BLaER1 treated with 17β-estradiol and CSF1 and Interleukin-3, amounts not matched to agents 10 nM and 100 nM (cell line): ENCODE measurements at regions not wholly inside any gene's neighbourhood (a gene's known extent, or its start where the extent isn't known, plus 50 kb on each side); places are given as distances from the start of the nearest gene placed in this dataset.
"Not testable (repeated sequence)": the region's sequence is repeated elsewhere in the genome, so short reads cannot be mapped to it uniquely, and the experiment has no call there.

ENCODE experiments used
- H3K27ac ChIP-seq, 11 experiments: shearing (Covaris generic); formaldehyde crosslinking; 2 replicates each; pipeline ENCODE4 v1.8.1; 2022
- H3K27me3 ChIP-seq, 11 experiments: shearing (Covaris generic); formaldehyde crosslinking; 2 replicates each; pipeline ENCODE4 v1.8.1; 2022
- H3K36me3 ChIP-seq, 11 experiments: shearing (Covaris generic); formaldehyde crosslinking; 2 replicates each; pipeline ENCODE4 v1.8.1; 2022
- H3K4me1 ChIP-seq, 10 experiments: shearing (Covaris generic); formaldehyde crosslinking; 2 replicates each; pipeline ENCODE4 v1.8.1; 2022
- H3K4me2 ChIP-seq, 11 experiments: shearing (Covaris generic); formaldehyde crosslinking; 2 replicates each; pipeline ENCODE4 v1.8.1; 2022
- H3K4me3 ChIP-seq, 10 experiments: shearing (Covaris generic); formaldehyde crosslinking; 2 replicates each; pipeline ENCODE4 v1.8.1; 2022
- H3K9ac ChIP-seq, 11 experiments: shearing (Covaris generic); formaldehyde crosslinking; 2 replicates each; pipeline ENCODE4 v1.8.1; 2022
- H3K9me3 ChIP-seq, 11 experiments: shearing (Covaris generic); formaldehyde crosslinking; replicated peaks in 1 of 11; 2 replicates each; pipeline ENCODE4 v1.8.1; 2022
- H4K20me1 ChIP-seq, 11 experiments: shearing (Covaris generic); formaldehyde crosslinking; 2 replicates each; pipeline ENCODE4 v1.8.1; 2022
- Cebpa-rat ChIP-seq, 11 experiments: shearing (Covaris generic); IDR thresholded peaks; 2 replicates each; pipeline ENCODE4 v1.8.1; 2022

- Histone ChIP-seq H3K4me1 (peaks cover 46 to 61% (median 53%) of the 10 kb centered on the region in 10 experiments), H3K27ac (peak overlapping the region; percentile 94 to 100 (median 99)), H3K36me3 (peaks cover 0 to 4% (median 0%) of the 10 kb centered on the region in 11 experiments; a peak in 4 of 22 replicates), H3K4me2 (peak overlapping the region; percentile 69 to 93 (median 85)), H3K9me3 (peaks cover 21 to 31% (median 26%) of the 10 kb centered on the region in 11 experiments), H3K4me3 (peak overlapping the region in 9 of 10 experiments; percentile 5 to 46 (median 34); a peak in 10 of 20 replicates), H3K9ac (peak overlapping the region; percentile 85 to 98 (median 91); a peak in 21 of 22 replicates), H3K27me3 (no peaks in the 10 kb centered on the region), H4K20me1 (no peaks in the 10 kb centered on the region)
- peak in 1 of 11 experiments; percentile 36; a peak in 1 of 22 replicates for TF ChIP-seq Cebpa-rat (IDR thresholded peaks at IDR 0.05)
Measured at GRCh38 chr5:163914910-163915309, 409.5 kb downstream of the MAT2B start.

DNA sequence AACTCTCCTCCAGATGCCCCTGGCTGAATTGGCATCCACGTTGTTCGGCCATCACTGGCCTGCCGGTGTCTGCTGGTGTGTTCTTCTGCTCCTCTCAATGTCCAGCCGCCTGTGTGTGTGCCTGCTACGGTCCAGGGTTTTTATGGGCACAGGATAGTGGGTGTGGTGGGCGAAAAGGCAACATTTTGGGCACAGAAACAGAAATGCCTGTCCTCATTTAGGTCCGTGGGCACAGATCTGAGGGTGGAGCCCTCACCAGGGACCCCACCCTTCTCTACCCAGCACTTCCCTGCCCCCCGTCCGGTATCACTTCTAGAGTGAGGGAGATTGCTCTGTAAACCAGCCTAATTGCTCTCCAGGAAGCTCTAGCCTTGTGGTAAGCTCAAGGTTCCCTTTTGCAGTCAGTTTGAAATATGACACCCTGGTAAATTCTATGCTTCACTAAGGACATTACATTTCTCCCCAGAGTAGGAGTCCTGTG, 410.1 kb downstream of the MAT2B start:
- peak overlapping the region; percentile 94 to 100 (median 99) for H3K27ac ChIP-seq
- H3K27me3 ChIP-seq: no peaks in the 10 kb centered on the region
- peak overlapping the region; percentile 85 to 98 (median 91) for H3K9ac ChIP-seq
- peaks cover 27 to 37% (median 32%) of the 10 kb centered on the region in 11 experiments for H3K9me3 ChIP-seq
- peak overlapping the region; percentile 27 to 46 (median 38); a peak in 13 of 20 replicates for H3K4me3 ChIP-seq
- no peaks in the 10 kb centered on the region for H4K20me1 ChIP-seq
- H3K36me3 ChIP-seq: peaks cover 0 to 10% (median 3%) of the 10 kb centered on the region in 11 experiments; a peak in 6 of 22 replicates
- peak overlapping the region; percentile 69 to 93 (median 85) for H3K4me2 ChIP-seq
- TF ChIP-seq Cebpa-rat (IDR thresholded peaks at IDR 0.05): peak in 2 of 11 experiments; percentile 10 to 12; a peak in 2 of 22 replicates
- H3K4me1 ChIP-seq: peaks cover 46 to 61% (median 53%) of the 10 kb centered on the region in 10 experiments

GRCh38 chr5:163916376-163916775, 411.0 kb downstream of the MAT2B start:
- peak overlapping the region; percentile 85 to 98 (median 91) for H3K9ac ChIP-seq
- H3K4me3 ChIP-seq: peak overlapping the region in 8 of 10 experiments; percentile 30 to 45 (median 40); a peak in 9 of 20 replicates
- peak overlapping the region; percentile 94 to 100 (median 99) for H3K27ac ChIP-seq

GRCh38 chr5:163916861-163917260, 411.4 kb downstream of the MAT2B start:
- peak overlapping the region in 6 of 10 experiments; percentile 1 to 38 (median 17); a peak in 5 of 20 replicates for H3K4me3 ChIP-seq
- peak overlapping the region; percentile 94 to 100 (median 99) for H3K27ac ChIP-seq
- H3K9ac ChIP-seq: peak overlapping the region; percentile 85 to 98 (median 91); a peak in 21 of 22 replicates
- peaks cover 41 to 49% (median 46%) of the 10 kb centered on the region in 11 experiments for H3K9me3 ChIP-seq
- H4K20me1 ChIP-seq: no peaks in the 10 kb centered on the region
- peaks cover 46 to 61% (median 53%) of the 10 kb centered on the region in 10 experiments for H3K4me1 ChIP-seq
- peak overlapping the region; percentile 69 to 93 (median 85) for H3K4me2 ChIP-seq
- TF ChIP-seq Cebpa-rat (IDR thresholded peaks at IDR 0.05): no peak
- H3K36me3 ChIP-seq: peaks cover 0 to 17% (median 3%) of the 10 kb centered on the region in 11 experiments; a peak in 8 of 22 replicates
- H3K27me3 ChIP-seq: no peaks in the 10 kb centered on the region

More at GRCh38 chr5:163916376-163916775, 411.0 kb downstream of the MAT2B start:
- Histone ChIP-seq H3K4me2 (peak overlapping the region; percentile 69 to 93 (median 85)), H4K20me1 (no peaks in the 10 kb centered on the region), H3K36me3 (peaks cover 0 to 14% (median 3%) of the 10 kb centered on the region in 11 experiments; a peak in 8 of 22 replicates), H3K4me1 (peaks cover 46 to 61% (median 53%) of the 10 kb centered on the region in 10 experiments), H3K27me3 (no peaks in the 10 kb centered on the region), H3K9me3 (peaks cover 36 to 45% (median 41%) of the 10 kb centered on the region in 11 experiments)
- TF ChIP-seq Cebpa-rat (IDR thresholded peaks at IDR 0.05): peak; percentile 69 to 96 (median 92); a peak in 20 of 22 replicates

DNA sequence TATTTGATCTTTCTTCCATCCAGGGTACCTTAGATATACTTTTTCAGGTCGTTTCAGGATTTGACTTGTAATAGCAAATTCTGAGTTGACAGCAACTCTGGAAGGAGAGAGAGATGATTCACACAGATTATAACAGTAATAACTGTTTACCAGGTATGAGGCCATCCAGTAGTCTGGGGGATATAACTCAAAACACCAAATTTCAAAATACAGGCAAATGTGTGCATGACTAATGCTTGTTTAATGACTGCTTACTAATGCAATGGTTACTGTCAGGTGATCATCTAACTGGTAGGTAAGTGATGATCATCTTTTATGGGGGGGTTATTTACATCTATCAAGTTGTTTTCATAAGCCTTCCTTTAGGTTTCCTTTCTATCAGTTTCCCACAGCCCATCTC, 412.3 kb downstream of the MAT2B start:
- peak overlapping the region in 1 of 10 experiments; percentile 0; a peak in 1 of 20 replicates for H3K4me3 ChIP-seq
- H3K4me1 ChIP-seq: peaks cover 46 to 60% (median 53%) of the 10 kb centered on the region in 10 experiments
- peaks cover 42 to 53% (median 48%) of the 10 kb centered on the region in 11 experiments for H3K9me3 ChIP-seq
- no peaks in the 10 kb centered on the region for H4K20me1 ChIP-seq
- H3K27ac ChIP-seq: peak overlapping the region; percentile 94 to 100 (median 99); a peak in 21 of 22 replicates
- no peak for TF ChIP-seq Cebpa-rat (IDR thresholded peaks at IDR 0.05)
- H3K36me3 ChIP-seq: peaks cover 0 to 17% (median 3%) of the 10 kb centered on the region in 11 experiments; a peak in 8 of 22 replicates
- peak overlapping the region in 10 of 11 experiments; percentile 85 to 98 (median 91); a peak in 19 of 22 replicates for H3K9ac ChIP-seq
- H3K27me3 ChIP-seq: no peaks in the 10 kb centered on the region
- H3K4me2 ChIP-seq: peak overlapping the region; percentile 69 to 93 (median 85)

DNA sequence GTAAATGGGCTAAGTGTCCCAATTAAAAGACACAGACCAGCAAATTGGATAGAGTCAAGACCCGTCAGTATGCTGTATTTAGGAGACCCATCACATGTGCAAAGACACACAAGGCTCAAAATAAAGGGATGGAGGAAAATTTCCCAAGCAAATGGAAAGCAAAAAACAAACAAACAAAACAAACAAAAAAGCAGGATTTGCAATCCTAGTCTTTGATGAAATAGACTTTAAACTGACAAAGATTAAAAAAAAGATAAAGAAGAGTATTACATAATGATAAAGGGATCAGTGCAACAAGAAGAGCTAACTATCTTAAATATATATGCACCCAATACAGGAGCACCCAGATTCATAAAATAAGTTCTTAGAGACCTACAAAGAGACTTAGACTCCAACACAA, 429.6 kb downstream of the MAT2B start:
- peaks cover 13 to 54% (median 24%) of the 10 kb centered on the region in 11 experiments; a peak in 20 of 22 replicates for H3K9me3 ChIP-seq
- not testable (repeated sequence) for H3K4me3 ChIP-seq, H3K36me3 ChIP-seq, H4K20me1 ChIP-seq, H3K9ac ChIP-seq, H3K4me2 ChIP-seq, H3K27ac ChIP-seq, H3K27me3 ChIP-seq
- H3K4me1 ChIP-seq: peaks cover 0 to 13% (median 7%) of the 10 kb centered on the region in 10 experiments; a peak in 11 of 20 replicates

GRCh38 chr5:163938595-163938994, 433.2 kb downstream of the MAT2B start:
- H3K4me2 ChIP-seq: peak overlapping the region in 5 of 11 experiments; percentile 33 to 65 (median 48); a peak in 8 of 22 replicates
- H3K9me3 ChIP-seq: peaks cover 0 to 48% (median 5%) of the 10 kb centered on the region in 11 experiments; a peak in 13 of 22 replicates
- no peak overlapping the region for H3K9ac ChIP-seq
- no peaks in the 10 kb centered on the region for H3K27me3 ChIP-seq
- no peak overlapping the region for H3K4me3 ChIP-seq
- H3K4me1 ChIP-seq: peaks cover 8 to 33% (median 16%) of the 10 kb centered on the region in 10 experiments; a peak in 18 of 20 replicates
- H3K27ac ChIP-seq: no peak overlapping the region
- no peaks in the 10 kb centered on the region for H3K36me3 ChIP-seq
- TF ChIP-seq Cebpa-rat (IDR thresholded peaks at IDR 0.05): peak in 10 of 11 experiments; percentile 24 to 72 (median 50); a peak in 9 of 22 replicates
- no peaks in the 10 kb centered on the region for H4K20me1 ChIP-seq

DNA sequence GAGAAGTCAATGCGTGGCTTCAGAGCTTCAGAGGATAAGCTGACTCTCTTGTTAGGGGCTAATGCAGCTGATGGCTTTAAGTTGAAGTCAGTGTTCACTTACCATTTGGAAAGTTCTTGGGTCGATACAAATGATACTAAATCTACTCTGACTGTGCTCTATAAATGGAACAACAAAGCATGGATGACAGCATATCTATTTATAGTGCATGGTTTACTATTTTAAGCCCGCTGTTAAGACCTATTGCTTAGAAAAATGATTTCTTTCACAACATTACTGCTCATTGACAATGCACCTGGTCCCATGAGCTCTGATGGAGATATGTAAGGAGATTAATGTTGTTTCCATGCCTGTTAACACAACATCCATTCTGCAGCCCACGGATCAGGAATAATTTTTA, 435.7 kb downstream of the MAT2B start:
- H3K27ac ChIP-seq: no peak overlapping the region; a peak in 1 of 22 replicates

GRCh38 chr5:163943546-163943945, 438.1 kb downstream of the MAT2B start:
- Histone ChIP-seq H3K4me2 (peak overlapping the region in 2 of 11 experiments; percentile 6 to 17; a peak in 1 of 22 replicates), H3K9ac (no peak overlapping the region), H4K20me1 (no peaks in the 10 kb centered on the region), H3K9me3 (peaks cover 0 to 9% (median 0%) of the 10 kb centered on the region in 11 experiments; a peak in 1 of 22 replicates), H3K4me3 (no peak overlapping the region), H3K4me1 (peaks cover 8 to 49% (median 14%) of the 10 kb centered on the region in 10 experiments; a peak in 18 of 20 replicates), H3K36me3 (no peaks in the 10 kb centered on the region), H3K27me3 (no peaks in the 10 kb centered on the region), H3K27ac (peak overlapping the region in 1 of 11 experiments; percentile 54; a peak in 2 of 22 replicates)
- no peak for TF ChIP-seq Cebpa-rat (IDR thresholded peaks at IDR 0.05)

More for the DNA sequence above, 435.7 kb downstream of the MAT2B start:
- TF ChIP-seq Cebpa-rat (IDR thresholded peaks at IDR 0.05): no peak
- Histone ChIP-seq H3K4me1 (peaks cover 8 to 35% (median 16%) of the 10 kb centered on the region in 10 experiments; a peak in 18 of 20 replicates), H3K36me3 (no peaks in the 10 kb centered on the region), H3K9me3 (peaks cover 0 to 24% (median 0%) of the 10 kb centered on the region in 11 experiments; a peak in 2 of 22 replicates), H4K20me1 (no peaks in the 10 kb centered on the region), H3K4me3 (no peak overlapping the region), H3K4me2 (peak overlapping the region in 9 of 11 experiments; percentile 4 to 55 (median 24); a peak in 11 of 22 replicates), H3K27me3 (no peaks in the 10 kb centered on the region), H3K9ac (no peak overlapping the region)
